Astrocyte of the cerebellum (primary cell): ENCODE measurements at regions not wholly inside any gene's neighbourhood (a gene's known extent, or its start where the extent isn't known, plus 50 kb on each side); places are given as distances from the start of the nearest gene placed in this dataset.

Experiments
- DNase-seq: peaks from one replicate; pipeline ENCODE4 v3.0.0-alpha.2; 2011; ENCODE audit warnings: low read depth
- H3K4me3 ChIP-seq: 2 replicates; pipeline ENCODE4 v1.5.1; 2011; ENCODE audit warnings: mild to moderate bottlenecking, low read depth, low read length, moderate library complexity
- CTCF ChIP-seq: IDR thresholded peaks from 2 replicates; pipeline ENCODE4 v1.5.1; 2012; ENCODE audit warnings: low read length, low read depth, moderate library complexity, mild to moderate bottlenecking; ENCODE audit errors: missing control alignments
- in situ Hi-C: cut with HindIII; loops from 2 replicates; pipeline ENCODE4 v1.10.0; 2017; ENCODE audit warnings: low sequenced_read_pairs

- in situ Hi-C loops: loop anchor here (5.0 kb wide), 1 partner anchor 77 kb away; no protein-coding TSS in a partner anchor
- H3K4me3 ChIP-seq: no peak overlapping the region
- no peak for TF ChIP-seq CTCF
- no peak for DNase-seq
Measured at GRCh38 chr7:26489906-26490639, 198.4 kb downstream of the SNX10 start.

DNA sequence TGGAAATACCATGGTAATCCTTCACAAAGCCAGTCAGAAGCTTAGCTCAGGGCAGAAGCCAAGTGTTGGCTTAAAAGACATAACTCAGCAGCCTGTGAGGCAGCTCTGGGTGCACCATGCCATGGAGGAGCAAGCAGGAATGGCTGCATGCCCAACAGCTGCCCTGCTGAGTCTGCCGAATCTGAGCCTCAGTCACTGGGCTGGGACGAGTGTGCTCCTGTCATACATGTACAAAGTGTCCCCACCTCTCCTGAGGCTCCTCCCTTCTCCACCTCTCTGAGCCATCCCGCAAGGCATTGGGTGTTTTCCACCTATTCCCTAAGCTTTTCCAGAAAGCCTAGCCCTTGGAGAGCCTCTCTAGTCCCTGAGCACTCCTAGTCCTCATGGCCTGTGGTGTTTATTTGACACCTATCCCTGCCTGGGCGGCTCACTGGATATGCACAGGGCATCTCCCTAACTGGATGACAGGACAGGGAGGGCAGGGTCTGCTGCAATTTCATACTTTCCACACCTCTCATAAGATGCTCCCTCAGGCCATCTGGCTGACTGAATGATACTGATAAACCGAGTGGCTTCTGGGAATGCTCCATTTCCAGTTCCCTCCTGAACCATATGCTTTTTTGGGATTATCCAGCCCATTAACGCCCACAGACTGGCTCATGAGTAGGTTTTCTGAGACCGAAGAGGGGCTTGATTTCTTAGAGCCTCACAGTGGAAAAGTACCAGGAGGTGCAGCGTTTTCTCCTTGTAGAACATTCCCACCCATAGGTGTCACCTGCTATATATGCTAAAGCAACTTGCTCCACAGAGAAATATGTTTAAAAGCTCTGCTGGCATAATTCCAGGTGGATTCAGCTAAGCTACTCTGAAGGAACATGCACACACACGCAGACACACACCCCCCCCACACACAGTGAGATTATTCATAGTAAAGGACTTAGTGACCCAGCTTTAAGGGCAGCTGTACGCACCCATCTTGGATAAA is 199.3 kb downstream of the SNX10 start:
- no peak for TF ChIP-seq CTCF
- H3K4me3 ChIP-seq: no peak overlapping the region
- in situ Hi-C loops: loop anchor here (5.0 kb wide), 1 partner anchor 76 kb away; no protein-coding TSS in a partner anchor
- DNase-seq: no peak

DNA sequence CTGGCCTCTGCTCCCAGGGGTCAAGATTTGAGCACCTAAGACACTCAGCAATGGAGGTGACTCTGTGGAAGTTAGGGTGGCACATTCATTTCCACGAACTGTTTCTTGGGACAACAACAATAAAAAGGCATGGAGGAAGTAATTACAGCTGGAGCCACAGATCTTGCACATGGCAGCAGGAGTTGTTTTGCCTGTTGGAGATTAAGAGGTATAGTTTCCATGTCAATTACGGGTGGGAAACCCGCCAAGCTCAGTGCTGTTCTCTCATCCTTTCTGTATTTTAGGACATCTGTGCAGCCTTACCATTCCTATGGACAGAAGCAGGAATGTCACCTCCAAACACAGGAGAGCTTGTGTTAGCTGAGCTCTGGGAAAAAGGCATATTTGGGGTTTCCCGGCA is 201.2 kb downstream of the SNX10 start:
- in situ Hi-C loops: loop anchor here (5.0 kb wide), 1 partner anchor 74 kb away; no protein-coding TSS in a partner anchor
- H3K4me3 ChIP-seq: no peak overlapping the region
- no peak for TF ChIP-seq CTCF
- no peak for DNase-seq

- no peak for TF ChIP-seq CTCF
- H3K4me3 ChIP-seq: no peak overlapping the region
- no peak for DNase-seq
- in situ Hi-C loops: loop anchor here (5.0 kb wide), 1 partner anchor 73 kb away; no protein-coding TSS in a partner anchor
Measured at GRCh38 chr7:26493737-26494428, 202.2 kb downstream of the SNX10 start.

DNA sequence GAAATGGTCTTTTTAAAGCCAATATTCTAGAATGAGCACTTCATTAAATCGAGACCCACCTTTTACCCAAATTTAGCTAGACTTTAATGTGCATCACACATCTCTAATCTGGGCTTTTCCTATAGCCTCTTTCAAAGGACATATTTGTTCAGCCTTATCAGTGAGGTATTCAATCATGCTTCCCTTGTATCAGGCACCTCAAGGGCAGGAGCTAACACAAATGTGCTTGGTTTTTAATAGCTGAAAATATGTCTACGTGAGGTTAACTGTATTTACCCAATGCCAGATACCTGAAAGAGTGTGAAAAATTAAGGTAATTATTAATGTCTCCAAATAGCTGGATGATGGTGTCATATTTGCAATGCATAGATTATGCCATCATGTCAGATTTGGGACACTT is 203.9 kb downstream of the SNX10 start:
- no peak for DNase-seq
- H3K4me3 ChIP-seq: no peak overlapping the region
- in situ Hi-C loops: no loop called here
- no peak for TF ChIP-seq CTCF
